ENCODE measurements at regions not wholly inside any gene's neighbourhood (a gene's known extent, or its start where the extent isn't known, plus 50 kb on each side); places are given as distances from the start of the nearest gene placed in this dataset.

- Histone ChIP-seq H3K4me1 (ENCODE audit: insufficient read depth, low read length, severe bottlenecking) (no peaks in the 10 kb centered on the region), H3K4me3 (ENCODE audit: low read depth, low read length, poor library complexity, severe bottlenecking) (no peak overlapping the region), H3K9ac (ENCODE audit: low read length) (no peak overlapping the region), H3K36me3 (ENCODE audit: insufficient read depth, low read length) (no peaks in the 10 kb centered on the region), H3K27ac (ENCODE audit: low read depth, low read length, poor library complexity, severe bottlenecking) (no peak overlapping the region), H3F3A (ENCODE audit: insufficient read depth, low read length) (no peaks in the 10 kb centered on the region), H3K27me3 (ENCODE audit: insufficient read depth, low read length) (no peaks in the 10 kb centered on the region), H3K4me2 (ENCODE audit: low read length) (no peak overlapping the region), H3K9me2 (ENCODE audit: low read depth, low read length) (no peaks in the 10 kb centered on the region; the same call in 1 of the 2 replicates), H4K20me1 (ENCODE audit: insufficient read depth, low read length) (no peaks in the 10 kb centered on the region), H2AFZ (ENCODE audit: low read length) (no peak overlapping the region), H3K79me2 (ENCODE audit: insufficient read depth, low read length) (no peaks in the 10 kb centered on the region), H3K9me3 (ENCODE audit: low read length) (0 out of 2 replicates have a peak, but pooled peaks cover 5% of the 10 kb centered on the region)
- TF ChIP-seq CTCF (IDR thresholded peaks at IDR 0.05; ENCODE audit: low read length) (no peak), EZH2 (IDR thresholded peaks at IDR 0.05; ENCODE audit: borderline replicate concordance, low read length) (no peak)
These were observed 221.0 kb upstream of the MTPN start for GRCh38 chr7:136198168-136198567.

GRCh38 chr7:136194878-136195277 is 217.7 kb upstream of the MTPN start:
- Histone ChIP-seq H3K4me3 (ENCODE audit: low read depth, low read length, poor library complexity, severe bottlenecking) (no peak overlapping the region), H3K27me3 (ENCODE audit: insufficient read depth, low read length) (no peaks in the 10 kb centered on the region), H3K27ac (ENCODE audit: low read depth, low read length, poor library complexity, severe bottlenecking) (no peak overlapping the region), H3K4me1 (ENCODE audit: insufficient read depth, low read length, severe bottlenecking) (no peaks in the 10 kb centered on the region), H3F3A (ENCODE audit: insufficient read depth, low read length) (no peaks in the 10 kb centered on the region), H3K36me3 (ENCODE audit: insufficient read depth, low read length) (no peaks in the 10 kb centered on the region), H4K20me1 (ENCODE audit: insufficient read depth, low read length) (no peaks in the 10 kb centered on the region), H3K9ac (ENCODE audit: low read length) (no peak overlapping the region), H3K9me2 (ENCODE audit: low read depth, low read length) (no peaks in the 10 kb centered on the region), H2AFZ (ENCODE audit: low read length) (no peak overlapping the region), H3K4me2 (ENCODE audit: low read length) (no peak overlapping the region), H3K79me2 (ENCODE audit: insufficient read depth, low read length) (no peaks in the 10 kb centered on the region), H3K9me3 (ENCODE audit: low read length) (0 out of 2 replicates have a peak, but pooled peaks cover 5% of the 10 kb centered on the region)
- TF ChIP-seq CTCF (IDR thresholded peaks at IDR 0.05; ENCODE audit: low read length), result no peak
- TF ChIP-seq EZH2 (IDR thresholded peaks at IDR 0.05; ENCODE audit: borderline replicate concordance, low read length), result no peak

GRCh38 chr7:136193940-136194339 is 216.8 kb upstream of the MTPN start:
- H3K9me2 ChIP-seq (ENCODE audit: low read depth, low read length), result no peaks in the 10 kb centered on the region
- H3K4me3 ChIP-seq (ENCODE audit: low read depth, low read length, poor library complexity, severe bottlenecking), result no peak overlapping the region
- no peaks in the 10 kb centered on the region for H3F3A ChIP-seq (ENCODE audit: insufficient read depth, low read length)
- H3K79me2 ChIP-seq (ENCODE audit: insufficient read depth, low read length), result no peaks in the 10 kb centered on the region
- H3K27me3 ChIP-seq (ENCODE audit: insufficient read depth, low read length), result no peaks in the 10 kb centered on the region
- H3K4me1 ChIP-seq (ENCODE audit: insufficient read depth, low read length, severe bottlenecking), result no peaks in the 10 kb centered on the region
- H3K9ac ChIP-seq (ENCODE audit: low read length), result no peak overlapping the region
- 0 out of 2 replicates have a peak, but pooled peaks cover 5% of the 10 kb centered on the region for H3K9me3 ChIP-seq (ENCODE audit: low read length)
- no peaks in the 10 kb centered on the region for H4K20me1 ChIP-seq (ENCODE audit: insufficient read depth, low read length)
- no peak overlapping the region for H3K27ac ChIP-seq (ENCODE audit: low read depth, low read length, poor library complexity, severe bottlenecking)
- TF ChIP-seq EZH2 (IDR thresholded peaks at IDR 0.05; ENCODE audit: borderline replicate concordance, low read length) (no peak), CTCF (IDR thresholded peaks at IDR 0.05; ENCODE audit: low read length) (no peak)
- no peak overlapping the region for H3K4me2 ChIP-seq (ENCODE audit: low read length)
- no peak overlapping the region for H2AFZ ChIP-seq (ENCODE audit: low read length)
- no peaks in the 10 kb centered on the region for H3K36me3 ChIP-seq (ENCODE audit: insufficient read depth, low read length)

Data from OCI-LY1 (cell line).